CD4-positive, alpha-beta T cell treated with Interleukin-15 for 1 hour (primary cell): ENCODE measurements at regions not wholly inside any gene's neighbourhood (a gene's known extent, or its start where the extent isn't known, plus 50 kb on each side); places are given as distances from the start of the nearest gene placed in this dataset.
"Not testable (repeated sequence)": the region's sequence is repeated elsewhere in the genome, so short reads cannot be mapped to it uniquely, and the experiment has no call there.

Experiments used
- DNase-seq: peaks from one replicate; pipeline ENCODE4 v3.0.0-alpha.2; 2020

DNA sequence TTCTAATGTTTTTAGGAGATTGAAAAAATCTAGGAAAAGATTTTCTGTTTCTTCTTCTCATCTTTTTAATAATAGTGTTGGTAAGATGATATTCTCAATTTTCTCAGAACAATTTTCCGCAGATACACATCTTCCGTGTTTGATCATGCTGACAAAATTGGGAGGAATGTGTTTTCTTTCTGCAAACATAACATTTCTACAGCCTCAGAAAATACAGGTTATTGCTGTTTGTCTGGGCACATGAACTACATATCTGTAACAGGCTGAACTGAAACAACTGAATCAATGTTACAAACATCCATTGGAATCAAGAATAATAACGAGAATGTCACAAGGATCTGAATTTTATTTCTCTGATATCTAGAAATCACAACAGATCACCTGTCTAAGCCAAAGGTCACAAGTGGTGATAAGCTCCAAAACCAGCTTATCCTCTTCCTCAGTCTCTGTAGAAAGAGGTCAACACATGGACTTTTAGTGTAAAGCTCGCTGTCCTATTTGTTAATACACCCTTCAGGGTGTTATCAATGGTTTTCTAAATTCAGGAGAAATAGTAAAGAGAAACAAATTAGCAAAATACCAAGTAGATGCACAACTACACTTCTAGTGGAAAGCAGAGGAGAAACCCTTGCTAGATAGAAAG is 197.3 kb upstream of the MARCKS start:
- no peak for DNase-seq

DNA sequence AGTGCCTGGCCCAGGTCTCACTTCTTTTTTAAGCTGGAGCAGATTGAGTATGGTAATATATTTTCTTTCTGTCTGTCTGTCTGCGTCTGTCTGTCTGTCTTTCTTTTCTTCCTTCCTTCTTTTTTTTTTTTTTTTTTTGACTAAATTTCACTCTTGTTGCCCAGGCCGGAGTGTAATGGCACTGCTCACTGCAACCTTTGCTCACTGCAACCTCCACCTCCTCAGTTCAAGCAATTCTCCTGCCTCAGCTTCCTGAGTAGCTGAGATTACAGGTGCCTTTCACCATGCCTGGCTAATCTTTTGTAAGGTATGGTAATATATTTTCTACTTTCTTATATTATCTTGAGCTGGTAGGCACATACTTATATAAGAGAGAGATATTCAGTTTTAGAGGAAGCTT is 196.3 kb upstream of the MARCKS start:
- no peak for DNase-seq

DNA sequence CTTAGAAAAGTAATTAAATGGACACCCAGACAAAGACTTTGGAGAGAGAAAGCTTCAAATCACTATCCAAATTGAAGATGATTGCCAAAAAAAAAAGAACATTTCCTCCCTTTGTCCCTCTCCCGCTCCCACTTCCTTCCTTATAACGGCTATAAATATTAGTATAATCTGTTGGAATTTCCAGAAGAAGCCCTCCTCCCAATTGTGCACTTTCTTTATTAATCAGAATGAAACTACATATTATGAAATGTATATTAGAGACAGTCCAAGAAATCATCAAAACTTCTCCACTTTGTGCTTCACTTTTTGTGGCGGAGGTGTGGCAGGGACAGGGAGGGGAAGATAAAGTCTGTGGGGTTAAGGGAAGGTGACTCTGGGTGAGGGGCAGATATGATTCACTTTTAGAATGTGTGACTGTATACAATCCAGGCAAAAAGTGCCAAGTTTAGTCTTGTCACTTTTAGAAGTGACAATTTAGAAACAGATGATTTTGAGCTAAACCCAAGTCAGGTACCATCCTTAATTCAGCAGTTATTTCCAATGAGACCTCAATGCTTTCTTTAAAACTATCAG is 195.0 kb upstream of the MARCKS start:
- DNase-seq, result no peak

DNA sequence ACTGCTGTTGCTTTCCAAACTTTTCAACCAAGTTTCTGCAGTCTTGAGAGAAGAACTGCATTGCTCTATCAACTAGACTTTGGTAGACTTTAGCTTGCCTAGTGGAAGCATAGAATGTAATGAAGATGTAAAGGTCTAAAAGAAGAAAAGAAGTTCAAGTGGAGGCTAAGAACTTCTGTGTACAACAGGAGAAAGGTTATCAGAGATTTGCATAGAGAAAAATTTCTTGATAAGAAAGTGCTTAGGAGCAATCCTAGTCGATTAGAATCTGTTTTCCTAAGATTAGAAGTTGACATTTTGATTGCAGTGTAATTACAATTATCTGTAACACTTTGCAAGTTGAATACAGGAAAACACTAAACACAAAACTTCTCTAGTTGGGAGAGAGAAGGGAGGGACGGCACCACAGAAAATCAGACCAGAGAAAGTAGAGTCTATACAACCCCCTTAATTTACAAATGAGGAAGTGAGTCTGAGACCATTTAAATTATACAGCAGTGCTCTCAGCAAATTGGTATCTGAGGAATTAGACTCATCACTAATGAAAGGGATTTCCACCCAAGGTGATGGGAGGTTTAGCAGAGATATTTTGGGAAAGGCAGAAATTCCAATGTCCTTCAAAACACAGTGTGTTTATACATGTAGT is 194.3 kb upstream of the MARCKS start:
- DNase-seq, result no peak

DNA sequence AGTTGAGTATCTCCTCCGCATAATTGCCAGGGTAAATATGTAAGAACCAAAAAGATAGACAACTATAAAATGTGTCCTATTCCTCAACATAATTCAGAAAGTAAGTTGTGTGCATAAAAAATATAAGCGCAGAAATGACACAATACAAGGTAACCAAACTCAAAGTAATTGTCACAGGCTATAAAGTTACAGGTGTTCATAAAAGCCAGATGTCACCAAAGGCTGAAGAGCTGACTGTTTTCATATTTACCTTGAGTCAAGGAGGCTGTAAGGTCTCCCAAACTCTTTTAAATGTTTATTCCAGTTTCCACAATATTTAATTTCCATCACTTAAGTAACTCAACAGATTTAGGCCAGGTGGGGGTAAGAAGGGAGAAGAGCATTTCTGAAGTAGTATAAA is 192.2 kb upstream of the MARCKS start:
- no peak for DNase-seq

DNA sequence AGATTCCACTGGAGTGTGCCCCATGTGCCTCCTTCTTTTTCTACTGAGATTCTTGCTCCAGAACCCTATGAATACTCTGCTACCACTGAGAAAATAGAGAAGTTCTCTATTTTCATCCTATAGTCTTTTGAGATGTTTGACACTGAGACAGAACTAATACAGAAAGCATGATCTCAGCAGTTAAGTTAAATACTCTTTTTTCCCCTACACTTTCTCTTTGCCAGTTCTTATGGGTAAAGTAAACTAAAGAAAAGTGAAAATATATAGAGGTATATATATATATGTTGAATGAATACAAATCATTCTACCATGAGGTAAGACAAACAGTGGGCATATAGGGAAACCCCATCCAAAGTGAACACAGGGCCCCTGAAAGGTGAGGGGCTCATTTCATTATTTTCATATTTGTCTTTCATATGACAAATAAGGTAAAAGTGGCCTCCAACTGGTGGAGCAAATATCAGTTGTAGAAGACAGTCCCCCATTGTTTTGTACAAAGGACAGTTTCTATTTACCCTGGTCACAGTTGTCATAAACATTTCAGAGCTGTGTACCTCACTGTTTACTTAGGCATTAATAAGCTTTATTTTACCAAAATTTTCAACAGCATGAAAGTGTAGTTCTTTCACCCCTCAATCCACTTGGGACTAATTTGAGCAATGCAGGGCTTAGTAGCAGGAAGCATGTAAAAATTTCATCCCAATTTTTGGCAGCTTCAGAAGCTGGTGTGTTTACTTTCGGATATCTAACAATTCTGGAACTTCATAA is 188.3 kb upstream of the MARCKS start:
- DNase-seq, result no peak

DNA sequence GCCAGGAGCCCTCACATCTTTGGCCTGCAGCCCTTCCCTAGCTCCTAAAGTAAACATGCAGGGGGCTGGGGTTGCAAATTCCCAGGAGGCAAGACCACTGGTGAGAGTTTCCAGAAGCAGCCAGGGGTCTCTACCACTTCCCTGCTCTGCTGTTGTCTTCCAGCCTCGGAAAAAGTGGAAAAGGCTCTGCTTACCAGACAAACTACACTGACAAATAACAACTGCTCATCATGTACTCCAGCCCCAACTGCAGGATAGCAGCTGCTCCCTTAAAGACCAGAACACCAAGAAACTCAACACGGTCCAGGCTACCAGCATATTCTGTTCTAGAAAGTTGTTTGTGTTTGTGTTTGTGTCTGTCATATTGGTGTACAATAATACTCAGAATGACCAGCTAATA is 187.5 kb upstream of the MARCKS start:
- DNase-seq, result no peak

DNA sequence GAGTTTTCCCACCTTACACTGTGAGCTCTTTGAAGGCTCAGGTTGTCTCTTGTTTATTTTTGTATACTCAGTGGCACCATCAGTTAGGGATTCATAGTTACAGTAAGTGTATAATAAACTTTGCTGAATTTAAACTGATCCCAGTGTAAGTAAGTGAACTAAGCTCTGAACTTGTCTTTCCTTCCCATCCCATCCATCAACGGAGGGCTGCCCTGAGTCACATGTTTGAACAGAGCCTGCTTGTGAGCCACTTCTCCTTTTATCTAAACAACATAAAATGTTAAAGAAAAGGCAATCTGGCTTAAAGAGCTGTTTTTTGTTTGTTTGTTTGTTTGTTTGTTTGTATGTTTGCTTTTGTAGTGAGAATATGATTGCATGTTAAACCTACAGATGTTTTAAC is 185.7 kb upstream of the MARCKS start:
- DNase-seq, result no peak

DNA sequence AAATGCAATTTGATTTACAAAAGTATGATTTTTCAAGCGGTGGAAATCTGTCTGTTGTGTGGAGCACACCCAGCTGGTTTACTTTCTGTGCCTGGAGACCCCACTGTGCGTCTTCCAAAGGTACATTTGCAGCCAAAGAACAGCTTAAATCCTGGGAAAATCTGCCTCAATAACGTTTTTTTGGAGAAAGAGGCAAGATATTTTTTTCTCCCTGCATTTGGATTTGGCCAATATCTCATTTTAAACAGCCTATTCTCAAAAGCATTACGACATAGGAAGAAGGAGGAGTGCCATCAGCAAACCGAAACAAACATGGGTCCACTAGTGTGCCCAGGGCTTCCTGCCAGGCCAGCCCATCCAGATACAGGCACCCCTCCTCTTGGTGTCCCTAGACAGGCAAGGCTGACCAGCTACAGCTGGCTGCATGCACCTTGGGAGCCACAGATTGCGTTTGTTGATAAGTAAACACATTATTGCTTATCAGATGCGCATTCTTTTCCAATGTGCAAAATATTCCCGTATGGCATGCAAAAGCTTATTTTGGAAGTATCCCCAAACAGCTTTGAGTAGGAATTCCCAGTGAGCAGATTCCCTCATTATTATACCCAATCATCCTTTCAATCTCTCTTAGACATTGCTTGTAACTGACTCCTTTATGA is 184.5 kb upstream of the MARCKS start:
- no peak for DNase-seq

DNA sequence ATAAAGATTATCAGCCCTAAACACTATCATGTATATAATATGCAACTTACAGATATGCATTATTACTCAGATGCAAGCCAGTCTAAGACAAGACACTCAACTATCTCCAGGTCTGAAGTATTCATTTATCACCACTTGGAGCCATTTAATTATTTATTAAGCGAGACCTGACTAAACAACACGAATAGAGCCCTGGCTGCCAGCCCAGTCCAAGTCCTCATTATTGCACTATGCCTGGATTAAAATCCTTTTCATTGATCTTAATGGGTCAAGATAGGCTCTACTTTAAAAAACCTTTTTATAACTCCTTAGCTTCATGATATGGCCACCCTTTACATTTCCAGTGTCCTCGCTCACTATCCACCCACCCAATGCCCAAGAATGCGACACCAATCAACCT is 183.1 kb upstream of the MARCKS start:
- DNase-seq, result no peak

DNA sequence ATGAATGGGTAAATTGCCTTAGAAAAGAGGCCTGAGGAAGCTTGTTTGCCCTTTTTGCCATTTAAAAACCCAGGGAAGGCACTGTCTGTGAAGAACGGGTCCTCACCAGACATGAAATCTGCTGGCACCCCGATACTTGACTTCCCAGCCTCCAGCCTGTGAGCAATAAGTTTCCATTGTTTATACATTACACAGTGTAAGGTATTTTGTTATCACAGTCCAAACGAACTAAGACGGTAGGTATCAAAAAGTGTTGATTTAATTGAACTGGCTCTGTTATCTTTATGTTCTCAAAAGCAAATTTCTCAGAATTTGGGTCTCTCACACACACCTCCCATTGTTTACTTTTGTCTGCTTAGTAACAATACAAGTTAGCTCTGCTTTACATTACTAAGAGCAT is 181.1 kb upstream of the MARCKS start:
- no peak for DNase-seq

DNA sequence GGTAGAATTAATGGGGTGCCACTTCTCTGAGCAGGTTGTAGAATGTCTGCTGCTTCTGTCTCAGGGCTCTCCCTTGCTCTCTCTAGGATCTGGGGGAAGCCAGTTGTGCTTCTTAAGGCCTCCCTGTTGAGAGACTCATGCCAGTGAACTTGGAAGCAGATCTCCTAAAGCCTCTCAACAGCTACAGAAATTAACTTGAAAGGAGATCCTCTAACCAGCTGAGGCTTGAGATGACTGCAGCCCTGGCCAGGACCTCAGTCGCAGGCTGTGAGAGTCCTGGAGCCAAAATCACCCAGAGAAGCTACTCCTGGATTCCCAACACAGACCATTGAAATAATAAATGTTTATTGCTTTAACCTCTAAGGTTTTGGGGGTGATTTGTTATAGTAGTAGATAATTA is 180.2 kb upstream of the MARCKS start:
- DNase-seq, result no peak

DNA sequence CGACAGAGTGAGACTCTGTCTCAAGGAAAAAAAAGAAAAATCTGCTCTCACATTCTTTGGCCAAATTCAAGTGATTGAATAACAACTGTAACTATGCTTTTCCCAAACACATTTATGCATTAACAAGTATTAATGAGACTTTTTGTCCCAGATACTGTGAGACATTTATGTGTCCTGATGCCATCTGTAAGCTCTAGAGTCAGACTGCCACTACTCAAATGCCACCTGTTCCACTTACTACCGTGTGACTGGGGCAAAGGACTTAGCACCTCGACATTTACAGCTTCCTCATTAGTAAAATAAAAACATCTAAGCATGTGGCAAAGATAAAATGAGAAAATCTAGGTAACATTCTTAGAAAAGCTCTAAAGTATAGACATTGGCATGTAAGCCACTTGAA is 178.1 kb upstream of the MARCKS start:
- no peak for DNase-seq

DNA sequence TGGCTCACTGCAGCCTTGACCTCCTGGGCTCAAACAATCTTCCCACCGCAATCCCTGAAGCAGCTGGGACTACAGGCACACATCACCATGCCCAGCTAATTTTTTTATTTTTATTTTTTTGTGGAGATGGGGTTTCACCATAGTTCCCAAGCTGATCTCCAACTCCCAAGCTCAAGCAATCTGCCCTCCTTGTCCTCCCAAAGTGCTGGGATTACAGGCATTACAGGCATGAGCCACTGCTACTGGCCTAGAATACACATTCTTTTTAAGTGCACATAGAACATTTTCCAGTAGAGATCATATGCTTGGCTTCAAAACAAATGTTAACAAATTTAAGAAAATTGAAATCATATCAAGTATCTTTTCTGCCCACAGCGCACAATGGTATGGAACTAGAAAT is 176.8 kb upstream of the MARCKS start:
- no peak for DNase-seq

DNA sequence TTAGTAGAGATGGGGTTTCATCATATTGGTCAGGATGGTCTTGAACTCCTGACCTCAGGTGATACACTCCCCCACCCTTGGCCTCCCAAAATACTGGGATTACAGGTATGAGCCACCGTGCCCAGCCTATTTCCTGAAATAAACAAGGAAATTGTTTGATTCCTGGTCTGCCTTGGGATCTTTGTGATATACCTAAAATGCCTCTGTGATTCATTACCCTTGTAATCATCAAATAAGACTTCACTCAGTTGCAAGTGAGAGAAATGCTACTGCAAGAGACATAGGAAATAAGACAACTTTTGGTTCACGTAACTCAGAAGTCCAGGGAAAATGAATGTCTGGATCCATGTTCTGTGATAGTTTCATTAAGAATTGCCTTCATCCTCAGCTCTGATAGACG is 173.2 kb upstream of the MARCKS start:
- no peak for DNase-seq

DNA sequence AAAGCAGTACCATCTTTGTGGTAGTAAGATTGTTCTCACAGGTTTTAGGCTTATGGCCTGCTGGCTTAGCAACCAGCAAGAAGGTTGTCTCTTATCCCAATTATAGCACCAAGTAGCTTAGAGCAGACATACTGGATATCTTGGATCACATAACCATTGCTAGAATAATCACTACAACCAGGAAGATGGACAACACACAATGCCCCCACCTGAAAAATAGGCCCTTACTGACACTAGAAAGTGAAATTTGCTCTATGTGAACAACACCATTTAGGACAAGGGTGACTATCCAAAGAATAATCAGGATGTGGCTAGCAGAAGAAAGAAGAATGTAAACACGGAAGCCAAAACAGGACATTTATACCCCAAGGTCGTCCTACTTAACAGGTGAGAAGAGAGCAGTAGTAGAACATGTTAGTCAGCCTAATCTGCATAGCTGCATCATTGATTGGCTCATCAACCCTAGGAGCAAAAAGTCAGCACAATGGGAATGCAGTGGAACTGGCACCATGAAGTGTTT is 172.7 kb upstream of the MARCKS start:
- DNase-seq, result no peak

DNA sequence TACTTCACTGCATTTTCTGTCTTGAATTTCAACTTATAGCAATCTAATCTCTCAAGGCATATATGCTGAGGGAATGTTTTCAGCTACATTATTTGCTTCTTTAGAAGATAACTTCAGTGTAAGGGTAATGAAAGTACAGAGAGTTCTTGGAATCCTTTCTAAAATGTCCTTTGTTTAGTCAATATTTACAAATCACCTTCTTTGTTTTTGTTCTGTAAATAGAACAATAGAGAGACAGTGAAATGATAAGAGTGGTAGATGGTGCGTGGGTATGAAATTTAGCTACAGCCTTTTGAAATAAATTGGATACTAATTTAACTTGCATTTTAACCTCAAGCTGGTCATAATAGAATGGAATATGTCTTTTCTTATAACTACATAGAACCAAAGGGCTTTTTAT is 171.1 kb upstream of the MARCKS start:
- DNase-seq, result no peak

DNA sequence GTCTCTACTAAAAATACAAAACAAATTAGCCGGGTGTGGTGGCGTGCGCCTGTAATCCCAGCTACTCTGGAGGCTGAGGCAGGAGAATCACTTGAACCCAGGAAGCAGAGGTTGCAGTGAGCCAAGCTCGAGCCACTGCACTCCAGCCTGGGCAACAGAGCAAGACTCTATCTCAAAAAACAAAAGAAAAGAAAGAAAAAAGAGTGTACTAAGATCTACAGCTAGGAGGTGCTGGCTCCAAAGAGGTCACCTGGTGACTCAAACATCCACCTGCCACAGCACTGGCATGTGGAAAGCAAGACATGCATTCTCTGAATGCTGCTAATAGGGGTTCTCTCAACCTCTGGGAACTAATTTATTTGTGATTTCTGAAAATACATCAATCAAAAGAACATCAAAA is 167.5 kb upstream of the MARCKS start:
- not testable (repeated sequence) for DNase-seq

DNA sequence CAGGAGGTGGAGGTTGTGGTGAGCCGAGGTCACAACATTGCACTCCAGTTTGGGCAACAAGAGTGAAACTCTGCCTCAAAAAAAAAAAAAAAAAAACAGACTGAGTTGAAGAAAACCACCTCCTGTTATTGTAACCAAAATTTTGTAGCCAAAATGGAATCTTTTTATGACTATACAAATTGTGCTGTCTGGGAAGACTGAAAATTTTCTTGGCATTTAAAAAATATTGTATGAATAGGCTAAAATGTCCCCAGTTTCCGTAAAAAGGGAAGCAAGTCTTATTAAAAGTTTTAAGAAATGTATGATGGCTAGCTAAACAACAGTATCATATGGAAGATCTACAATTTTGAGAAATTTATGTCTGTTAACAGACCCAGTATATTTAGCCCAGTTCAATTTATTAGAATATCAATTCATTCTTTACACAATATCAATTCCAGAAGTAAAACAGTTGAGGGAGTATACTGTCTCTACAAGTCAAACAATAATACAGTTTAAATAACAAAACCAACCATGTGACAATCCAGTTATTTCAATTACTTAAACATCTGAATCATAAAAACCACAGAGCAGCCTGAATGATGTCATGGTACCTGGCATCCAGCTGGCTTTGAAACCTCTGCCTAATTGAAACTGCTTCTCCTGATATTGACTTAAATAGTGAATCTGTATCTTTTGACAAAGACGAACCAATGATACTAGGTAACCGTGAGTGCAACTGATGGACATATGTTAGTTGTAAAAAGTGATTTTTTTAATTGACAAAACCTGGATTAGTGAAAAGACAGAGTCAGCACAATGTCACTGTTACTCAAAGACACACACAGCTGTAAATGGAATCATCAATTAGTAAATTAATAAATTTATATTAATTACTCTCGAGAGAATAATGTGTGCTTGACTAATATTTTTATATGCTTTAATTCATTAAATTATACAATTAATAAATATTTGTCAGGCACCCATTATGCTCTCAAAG is 166.6 kb upstream of the MARCKS start:
- no peak for DNase-seq

DNA sequence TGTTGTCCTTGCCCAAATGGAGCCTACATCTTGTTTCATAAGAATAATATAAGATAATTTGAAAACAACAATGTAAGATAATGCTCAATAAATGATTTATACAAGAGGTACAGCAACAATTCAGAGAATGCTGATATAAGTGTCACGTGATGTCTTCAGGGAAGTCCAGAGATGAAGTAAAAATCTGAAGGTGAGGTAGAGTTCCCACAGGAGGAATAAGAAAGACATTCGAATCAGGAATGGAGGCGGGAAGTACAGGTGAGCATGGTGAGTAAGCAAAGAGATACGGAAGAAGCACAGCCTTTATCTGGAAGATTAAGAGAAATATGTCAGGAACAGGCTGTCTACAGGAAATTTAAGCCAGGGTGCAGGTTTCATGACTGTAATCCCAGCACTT is 165.9 kb upstream of the MARCKS start:
- no peak for DNase-seq

DNA sequence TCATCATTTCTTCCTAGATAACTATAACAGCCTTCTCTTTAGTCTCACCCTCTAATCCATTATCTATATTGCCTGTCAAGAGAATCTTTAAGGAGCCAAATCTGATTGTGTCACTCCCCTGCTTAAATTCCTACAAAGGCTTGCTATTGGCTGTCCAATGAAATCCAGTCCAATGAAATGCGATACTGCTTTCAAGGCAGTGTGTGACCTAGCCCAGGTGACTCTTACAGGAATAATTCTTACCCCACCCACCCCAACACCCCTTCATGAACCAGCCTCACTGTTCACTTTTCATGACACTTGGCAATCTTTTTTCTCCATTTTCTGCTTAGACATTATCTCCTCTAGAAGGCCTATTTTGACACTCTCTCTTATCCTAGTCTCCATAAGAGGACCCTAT is 163.3 kb upstream of the MARCKS start:
- DNase-seq, result no peak
